ENCODE measurements at regions not wholly inside any gene's neighbourhood (a gene's known extent, or its start where the extent isn't known, plus 50 kb on each side); places are given as distances from the start of the nearest gene placed in this dataset.

DNA sequence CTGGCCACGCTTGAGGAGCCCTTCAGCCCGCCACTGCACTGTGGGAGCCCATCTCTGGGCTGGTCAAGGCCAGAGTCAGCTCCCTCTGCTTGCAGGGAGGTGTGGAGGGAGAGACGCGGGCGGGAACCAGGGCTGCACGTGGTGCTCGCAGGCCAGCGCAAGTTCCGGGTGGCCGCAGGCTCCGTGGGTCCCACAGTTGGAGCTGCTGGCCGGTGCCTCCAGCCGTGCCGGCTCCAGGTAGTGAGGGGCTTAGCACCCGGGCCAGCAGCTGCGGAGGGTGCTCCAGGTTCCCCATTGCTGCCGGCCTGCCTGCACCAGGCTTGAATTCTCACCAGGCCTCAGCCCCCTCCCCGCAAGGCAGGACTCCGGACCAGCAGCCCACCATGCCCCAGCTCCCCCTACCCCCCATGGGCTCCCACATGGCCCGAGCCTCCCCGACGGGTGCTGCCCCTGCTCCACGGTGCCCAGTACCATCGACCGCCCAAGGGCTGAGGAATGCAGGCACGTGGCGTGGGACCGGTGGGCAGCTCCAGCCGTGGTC is 192.8 kb upstream of the IZUMO3 start:
- TF ChIP-seq, protein P1, sequence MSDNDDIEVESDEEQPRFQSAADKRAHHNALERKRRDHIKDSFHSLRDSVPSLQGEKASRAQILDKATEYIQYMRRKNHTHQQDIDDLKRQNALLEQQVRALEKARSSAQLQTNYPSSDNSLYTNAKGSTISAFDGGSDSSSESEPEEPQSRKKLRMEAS (IDR thresholded peaks at IDR 0.05), result no peak
- no peak for TF ChIP-seq RAD21 (IDR thresholded peaks at IDR 0.05; ENCODE audit: low read depth)
- TF ChIP-seq TAF1 (IDR thresholded peaks at IDR 0.05; ENCODE audit: low read depth), result no peak
- no peak for TF ChIP-seq FOXM1 (IDR thresholded peaks at IDR 0.05; ENCODE audit: borderline replicate concordance, low read depth)
- TF ChIP-seq TCF12 (IDR thresholded peaks at IDR 0.05; ENCODE audit: low read depth), result no peak
- TF ChIP-seq EP300 (IDR thresholded peaks at IDR 0.05; ENCODE audit: borderline replicate concordance), result no peak
- TF ChIP-seq, protein P2, sequence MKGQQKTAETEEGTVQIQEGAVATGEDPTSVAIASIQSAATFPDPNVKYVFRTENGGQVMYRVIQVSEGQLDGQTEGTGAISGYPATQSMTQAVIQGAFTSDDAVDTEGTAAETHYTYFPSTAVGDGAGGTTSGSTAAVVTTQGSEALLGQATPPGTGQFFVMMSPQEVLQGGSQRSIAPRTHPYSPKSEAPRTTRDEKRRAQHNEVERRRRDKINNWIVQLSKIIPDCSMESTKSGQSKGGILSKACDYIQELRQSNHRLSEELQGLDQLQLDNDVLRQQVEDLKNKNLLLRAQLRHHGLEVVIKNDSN (IDR thresholded peaks at IDR 0.05), result no peak
- no peak for TF ChIP-seq TEAD4 (IDR thresholded peaks at IDR 0.05)
- TF ChIP-seq, protein P3, sequence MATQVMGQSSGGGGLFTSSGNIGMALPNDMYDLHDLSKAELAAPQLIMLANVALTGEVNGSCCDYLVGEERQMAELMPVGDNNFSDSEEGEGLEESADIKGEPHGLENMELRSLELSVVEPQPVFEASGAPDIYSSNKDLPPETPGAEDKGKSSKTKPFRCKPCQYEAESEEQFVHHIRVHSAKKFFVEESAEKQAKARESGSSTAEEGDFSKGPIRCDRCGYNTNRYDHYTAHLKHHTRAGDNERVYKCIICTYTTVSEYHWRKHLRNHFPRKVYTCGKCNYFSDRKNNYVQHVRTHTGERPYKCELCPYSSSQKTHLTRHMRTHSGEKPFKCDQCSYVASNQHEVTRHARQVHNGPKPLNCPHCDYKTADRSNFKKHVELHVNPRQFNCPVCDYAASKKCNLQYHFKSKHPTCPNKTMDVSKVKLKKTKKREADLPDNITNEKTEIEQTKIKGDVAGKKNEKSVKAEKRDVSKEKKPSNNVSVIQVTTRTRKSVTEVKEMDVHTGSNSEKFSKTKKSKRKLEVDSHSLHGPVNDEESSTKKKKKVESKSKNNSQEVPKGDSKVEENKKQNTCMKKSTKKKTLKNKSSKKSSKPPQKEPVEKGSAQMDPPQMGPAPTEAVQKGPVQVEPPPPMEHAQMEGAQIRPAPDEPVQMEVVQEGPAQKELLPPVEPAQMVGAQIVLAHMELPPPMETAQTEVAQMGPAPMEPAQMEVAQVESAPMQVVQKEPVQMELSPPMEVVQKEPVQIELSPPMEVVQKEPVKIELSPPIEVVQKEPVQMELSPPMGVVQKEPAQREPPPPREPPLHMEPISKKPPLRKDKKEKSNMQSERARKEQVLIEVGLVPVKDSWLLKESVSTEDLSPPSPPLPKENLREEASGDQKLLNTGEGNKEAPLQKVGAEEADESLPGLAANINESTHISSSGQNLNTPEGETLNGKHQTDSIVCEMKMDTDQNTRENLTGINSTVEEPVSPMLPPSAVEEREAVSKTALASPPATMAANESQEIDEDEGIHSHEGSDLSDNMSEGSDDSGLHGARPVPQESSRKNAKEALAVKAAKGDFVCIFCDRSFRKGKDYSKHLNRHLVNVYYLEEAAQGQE (IDR thresholded peaks at IDR 0.05; ENCODE audit: low read depth), result no peak
- no peak for TF ChIP-seq NFIC (IDR thresholded peaks at IDR 0.05)
- TF ChIP-seq CREB1 (IDR thresholded peaks at IDR 0.05; ENCODE audit: low read depth), result no peak
